HCT116 (cell line): ENCODE measurements at regions not wholly inside any gene's neighbourhood (a gene's known extent, or its start where the extent isn't known, plus 50 kb on each side); places are given as distances from the start of the nearest gene placed in this dataset.

Experiments used
- ATAC-seq: fragments of 200-7000 bp; cut with Tn5 transposase; 2 replicates; pipeline ENCODE4 v1.9.1; 2020; ENCODE audit warnings: mild to moderate bottlenecking, moderate library complexity
- BruUV-seq: library from RNA; stranded (reverse); fragments of 400-500 nt; replicated peaks from 2 replicates; lab custom pipeline; 2021; lab: Mats Ljungman, UMichigan
- CTCF ChIA-PET: fragments of 300-600 bp; sonication (Branson Sonifier 250); formaldehyde crosslinking; loops from one replicate; lab custom pipeline; 2021; ENCODE audit warnings: antibody characterized with exemption; lab: Charles Lee
- POLR2A ChIA-PET: fragments of 300-600, 350-600 bp; sonication (Branson Sonifier 250); formaldehyde crosslinking; loops from one replicate; lab custom pipeline; 2021; ENCODE audit warnings: antibody characterized with exemption; lab: Charles Lee
- RAD21 ChIA-PET, 2 experiments: fragments of 300-600 bp; sonication (Branson Sonifier 250); formaldehyde crosslinking; loops; one replicate each; lab custom pipeline; 2023; ENCODE audit warnings: low total read pairs in 2 of 2; ENCODE audit not compliant: uncharacterized antibody in 2 of 2, unreplicated experiment in 2 of 2, low non-redundant PET in 1 of 2; lab: Charles Lee
- DNase-seq: peaks from one replicate; pipeline ENCODE4 v3.0.0-alpha.2; 2010; ENCODE audit warnings: low read depth, low spot score
- H2AFZ ChIP-seq: fragments of 200-600 bp; shearing (Covaris generic), sonication (generic); 2 replicates; pipeline ENCODE4 v1.6.1; 2017; ENCODE audit warnings: low read depth, mixed run types, mixed read lengths, antibody characterized with exemption, low read length; ENCODE audit not compliant: poor library complexity, severe bottlenecking
- H3K27ac ChIP-seq: 2 replicates; pipeline ENCODE4 v1.5.1; 2012; ENCODE audit warnings: low read depth, low read length
- H3K27me3 ChIP-seq: fragments of 200-600 bp; sonication (generic); 2 replicates; pipeline ENCODE4 v1.6.1; 2016; ENCODE audit warnings: mixed run types, low read length, mixed read lengths; ENCODE audit not compliant: insufficient read depth
- H3K36me3 ChIP-seq, 2 experiments: fragments of 200-500 bp in 1 of 2; fragments of 200-600 bp in 1 of 2; sonication (Bioruptor generic) in 1 of 2; sonication (generic) in 1 of 2; 2 replicates each; pipeline versions ENCODE4 v1.5.1 to v1.6.1; 2014 to 2016; ENCODE audit warnings: low read length in 2 of 2, inconsistent platforms in 1 of 2, mixed read lengths in 1 of 2, mixed run types in 1 of 2; ENCODE audit not compliant: insufficient read depth in 2 of 2, control insufficient read depth in 1 of 2
- H3K4me1 ChIP-seq, 2 experiments: fragments of 200-600 bp in 1 of 2; sonication (generic) in 1 of 2; 2 replicates each; pipeline versions ENCODE4 v1.5.1 to v1.6.1; 2012 to 2017; ENCODE audit warnings: low read length in 2 of 2, inconsistent platforms in 1 of 2, mild to moderate bottlenecking in 1 of 2, mixed read lengths in 1 of 2, mixed run types in 1 of 2, moderate library complexity in 1 of 2; ENCODE audit not compliant: insufficient read depth in 2 of 2, control insufficient read depth in 1 of 2
- H3K4me2 ChIP-seq: fragments of 200-600 bp; sonication (generic); 2 replicates; pipeline ENCODE4 v1.6.1; 2017; ENCODE audit warnings: mixed run types, low read length, mixed read lengths
- H3K4me3 ChIP-seq, 2 experiments: fragments of 200-600 bp in 1 of 2; sonication (generic) in 1 of 2; replicated peaks in 1 of 2; 2 replicates each; pipeline ENCODE4 v1.5.1; 2011 to 2016; ENCODE audit warnings: low read length in 2 of 2, control low read depth in 1 of 2, low read depth in 1 of 2, mild to moderate bottlenecking in 1 of 2, mixed read lengths in 1 of 2, mixed run types in 1 of 2
- H3K79me2 ChIP-seq: fragments of 200-600 bp; sonication (generic); 2 replicates; pipeline ENCODE4 v1.6.1; 2017; ENCODE audit warnings: mild to moderate bottlenecking, mixed run types, low read length, moderate library complexity, mixed read lengths; ENCODE audit not compliant: insufficient read depth
- H3K9ac ChIP-seq: fragments of 200-600 bp; sonication (generic); 2 replicates; pipeline ENCODE4 v1.6.1; 2016; ENCODE audit warnings: low read length, mixed read lengths
- H3K9me2 ChIP-seq: fragments of 200-600 bp; sonication (generic), shearing (Covaris generic); 2 replicates; pipeline ENCODE4 v1.6.1; 2017; ENCODE audit warnings: mixed run types, mild to moderate bottlenecking, moderate library complexity; ENCODE audit not compliant: insufficient read depth
- H3K9me3 ChIP-seq, 2 experiments: fragments of 200-500 bp in 1 of 2; fragments of 200-600 bp in 1 of 2; sonication (Bioruptor generic) in 1 of 2; sonication (generic) in 1 of 2; 2 replicates each; pipeline ENCODE4 v1.6.1; 2014 to 2017; ENCODE audit warnings: low read length in 2 of 2, mixed read lengths in 2 of 2, inconsistent platforms in 1 of 2, low read depth in 1 of 2, mild to moderate bottlenecking in 1 of 2, mixed run types in 1 of 2, moderate library complexity in 1 of 2; ENCODE audit not compliant: control insufficient read depth in 1 of 2, insufficient read depth in 1 of 2
- H4K20me1 ChIP-seq: fragments of 200-600 bp; sonication (generic), shearing (Covaris generic); 2 replicates; pipeline ENCODE4 v1.6.1; 2017; ENCODE audit warnings: mixed run types, mild to moderate bottlenecking, moderate library complexity; ENCODE audit not compliant: insufficient read depth
- ATF3 ChIP-seq: IDR thresholded peaks from 2 replicates; pipeline ENCODE4 v1.6.1; 2012
- EGR1 ChIP-seq: IDR thresholded peaks from 2 replicates; pipeline ENCODE4 v1.6.1; 2012; ENCODE audit warnings: low read depth
- EZH2 ChIP-seq: fragments of 200-600 bp; sonication (generic); IDR thresholded peaks from 2 replicates; pipeline ENCODE4 v1.6.1; 2017; ENCODE audit warnings: antibody characterized with exemption, mixed run types
- EZH2phosphoT487 ChIP-seq: fragments of 200-600 bp; IDR thresholded peaks from 2 replicates; pipeline ENCODE4 v1.6.1; 2018; ENCODE audit warnings: antibody characterized with exemption, borderline replicate concordance
- JUND ChIP-seq: IDR thresholded peaks from 2 replicates; pipeline ENCODE4 v1.6.1; 2012
- POLR2A ChIP-seq: IDR thresholded peaks from 2 replicates; pipeline ENCODE4 v1.7.0; 2011; ENCODE audit warnings: borderline replicate concordance; ENCODE audit not compliant: insufficient read depth, insufficient read length; ENCODE audit errors: extremely low read depth
- POLR2AphosphoS5 ChIP-seq: IDR thresholded peaks from 2 replicates; pipeline ENCODE4 v1.6.1; 2011; ENCODE audit warnings: mild to moderate bottlenecking, low read depth, low read length, moderate library complexity
- RAD21 ChIP-seq: IDR thresholded peaks from 2 replicates; pipeline ENCODE4 v1.6.1; 2012; ENCODE audit warnings: low read depth, mild to moderate bottlenecking
- REST ChIP-seq: IDR thresholded peaks from 2 replicates; pipeline ENCODE4 v1.6.1; 2012; ENCODE audit warnings: low read depth
- SIN3A ChIP-seq: IDR thresholded peaks from 2 replicates; pipeline ENCODE4 v1.6.1; 2012; ENCODE audit warnings: low read depth
- SP1 ChIP-seq: IDR thresholded peaks from 2 replicates; pipeline ENCODE4 v1.6.1; 2012; ENCODE audit warnings: low read depth
- TCF7L2 ChIP-seq: IDR thresholded peaks from 2 replicates; pipeline ENCODE4 v1.7.0; 2011; ENCODE audit warnings: borderline replicate concordance, inconsistent platforms; ENCODE audit not compliant: insufficient read depth, insufficient read length; ENCODE audit errors: extremely low read depth
- ZBTB33 ChIP-seq: IDR thresholded peaks from 2 replicates; pipeline ENCODE4 v1.6.1; 2011; ENCODE audit warnings: mild to moderate bottlenecking, low read length, moderate library complexity; ENCODE audit not compliant: insufficient replicate concordance; ENCODE audit errors: extremely low read depth
- ZFX ChIP-seq: fragments of 450-650 bp; IDR thresholded peaks from 2 replicates; pipeline ENCODE4 v1.6.1; 2017
- ZNF274 ChIP-seq: fragments of 200-500 bp; sonication (Bioruptor generic); IDR thresholded peaks from 2 replicates; pipeline ENCODE4 v1.6.1; 2014; ENCODE audit warnings: mild to moderate bottlenecking, low read depth, low read length, inconsistent platforms
- intact Hi-C: fragments of 100-400 bp; cut with micrococcal nuclease; formaldehyde crosslinking; loops from 2 replicates; pipeline ENCODE4 v1.10.0; 2022

- no peak overlapping the region for H3K4me3 ChIP-seq
- no peak overlapping the region for H3K9ac ChIP-seq
- H3K36me3 ChIP-seq, result no peaks in the 10 kb centered on the region
- H3K79me2 ChIP-seq, result no peaks in the 10 kb centered on the region
- no peak for TF ChIP-seq ZFX
- no peak for TF ChIP-seq ATF3
- no peak for TF ChIP-seq SP1
- TF ChIP-seq EZH2phosphoT487, result no peak
- TF ChIP-seq TCF7L2, result no peak
- no peak for TF ChIP-seq RAD21
- TF ChIP-seq EZH2, result no peak
- no peak for TF ChIP-seq EGR1
- TF ChIP-seq POLR2AphosphoS5, result no peak
- TF ChIP-seq REST, result no peak
- TF ChIP-seq POLR2A, result no peak
- TF ChIP-seq ZNF274, result no peak
- TF ChIP-seq ZBTB33, result no peak
- no peak for TF ChIP-seq SIN3A
- TF ChIP-seq JUND, result no peak
- no peaks in the 10 kb centered on the region for H4K20me1 ChIP-seq
- DNase-seq, result no peak
- H3K27me3 ChIP-seq, result no peaks in the 10 kb centered on the region
- RAD21 ChIA-PET, result no interaction called here
- H3K4me2 ChIP-seq, result no peak overlapping the region
- H3K4me1 ChIP-seq, result no peaks in the 10 kb centered on the region
- CTCF ChIA-PET, result no interaction called here
- no peak overlapping the region for H2AFZ ChIP-seq
- peaks cover 0 to 7% of the 10 kb centered on the region in 2 experiments; a peak in 2 of 4 replicates for H3K9me3 ChIP-seq
- intact Hi-C loops, result no loop called here
- no peaks in the 10 kb centered on the region for H3K9me2 ChIP-seq
- BruUV-seq, result no TSS peak
- no peak for ATAC-seq
- POLR2A ChIA-PET, result no interaction called here
- no peak overlapping the region for H3K27ac ChIP-seq
These were observed 714.5 kb upstream of the EYS start for GRCh38 chr6:66421570-66421969.
